ENCODE measurements at regions not wholly inside any gene's neighbourhood (a gene's known extent, or its start where the extent isn't known, plus 50 kb on each side); places are given as distances from the start of the nearest gene placed in this dataset.

DNA sequence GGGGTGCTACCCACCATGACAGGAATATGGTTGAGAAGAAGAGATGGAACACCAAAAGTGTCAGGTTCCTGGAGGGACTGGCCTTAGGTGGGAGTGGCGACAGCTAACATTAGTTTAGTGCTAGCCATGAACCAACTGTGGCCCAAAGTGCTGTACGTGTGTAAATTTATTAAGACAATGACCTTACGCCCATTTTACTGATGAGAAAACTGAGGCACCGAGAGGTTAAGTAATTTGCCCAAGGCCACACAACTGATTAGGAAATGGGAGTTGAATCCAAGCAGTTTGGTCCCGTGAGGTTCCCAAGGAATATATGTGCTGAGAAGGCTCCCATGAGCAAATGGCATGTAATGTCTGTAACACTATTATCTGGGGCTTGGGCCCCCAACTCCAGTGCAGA, 109.5 kb upstream of the SLC1A4 start:
- Mint-ChIP-seq H3K9me3 (no peaks in the 10 kb centered on the region), H3K36me3 (no peaks in the 10 kb centered on the region), H3K4me1 (peaks cover 5 to 11% (median 9%) of the 10 kb centered on the region in 3 donors), H3K27me3 (peaks cover 0 to 5% of the 10 kb centered on the region in 2 donors), H3K27ac (no peak overlapping the region), H3K4me3 (no peak overlapping the region)
- Histone ChIP-seq H3K27me3 (replicated peaks in 1 of 2; ENCODE audit: control insufficient read depth in 2 of 2, extremely low read depth in 1 of 2, insufficient read depth in 2 of 2, low read length in 1 of 2) (peaks cover 0 to 11% of the 10 kb centered on the region in 2 experiments), H3K4me3 (ENCODE audit: control insufficient read depth in 1 of 2, extremely low read depth in 1 of 2, low read length in 1 of 2) (no peak overlapping the region), H3K27ac (ENCODE audit: low read length) (no peak overlapping the region), H3K4me1 (ENCODE audit: control insufficient read depth in 1 of 2, extremely low read depth in 1 of 2, insufficient read depth in 2 of 2, low read length in 2 of 2) (no peaks in the 10 kb centered on the region), H3K9me3 (no peaks in the 10 kb centered on the region), H3K36me3 (ENCODE audit: control insufficient read depth in 2 of 2, extremely low read depth in 1 of 2, insufficient read depth in 1 of 2, low read length in 1 of 2) (no peaks in the 10 kb centered on the region)
- ChIA-PET CTCF (interaction anchor here in 1 of 2 donors (0.5 kb wide), 3 partner anchors 57 to 819 kb away, joined by 3 to 5 read pairs (median 4); no protein-coding TSS in a partner anchor), POLR2A (no interaction called here)
- no peak for DNase-seq
- no peak for ATAC-seq (replicated peaks in 1 of 4)
- 68% methylated on average over 4 of the region's 5 CpGs for WGBS (ENCODE audit: insufficient coverage)

DNA sequence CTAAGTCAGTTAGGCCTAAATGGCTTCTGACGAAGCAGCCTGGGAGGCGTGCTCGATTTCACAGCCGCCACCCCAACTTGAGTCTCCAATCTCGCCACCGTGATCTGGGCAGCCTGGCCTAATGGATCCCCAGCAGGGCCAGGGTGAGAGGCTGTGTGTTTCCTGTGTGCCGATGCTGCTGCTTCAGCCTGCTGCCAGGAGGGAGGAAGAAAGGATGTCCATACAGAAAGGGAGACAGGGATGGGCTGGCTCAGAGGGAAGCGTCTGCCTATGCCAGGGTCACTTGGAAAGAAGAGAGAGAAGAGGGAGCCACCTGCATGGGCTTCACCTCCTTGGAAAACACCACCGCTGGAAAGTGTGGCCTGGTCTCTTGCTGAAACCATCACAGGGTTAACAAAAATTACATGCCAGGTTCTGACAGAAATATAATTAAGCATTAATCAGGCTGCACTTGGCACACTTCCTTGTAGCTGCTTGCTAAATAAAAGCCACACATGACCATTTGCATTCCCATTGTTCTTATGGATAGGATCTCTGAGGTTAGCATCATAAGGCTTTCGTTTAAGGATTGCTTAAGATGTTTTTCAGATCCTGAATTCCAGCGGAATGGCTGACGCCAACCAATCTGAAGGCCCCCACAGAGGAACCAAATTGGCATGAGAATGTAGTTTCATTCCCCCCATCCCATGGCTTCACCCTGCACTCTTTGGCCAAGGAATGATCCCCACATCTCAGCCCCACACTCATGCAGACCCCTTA, 108.8 kb upstream of the SLC1A4 start:
- CTCF ChIA-PET: interaction anchor here (0.5 kb wide), 2 partner anchors 298 to 820 kb away, joined by 3 to 7 read pairs; no protein-coding TSS in a partner anchor
- DNase-seq: no peak
- POLR2A ChIA-PET: interaction anchor here in 1 of 2 donors (0.5 kb wide), 1 partner anchor 353 kb away, joined by 4 read pairs; no protein-coding TSS in a partner anchor
- Histone ChIP-seq H3K27me3 (replicated peaks in 1 of 2; ENCODE audit: control insufficient read depth in 2 of 2, extremely low read depth in 1 of 2, insufficient read depth in 2 of 2, low read length in 1 of 2) (peaks cover 0 to 11% of the 10 kb centered on the region in 2 experiments), H3K9me3 (no peaks in the 10 kb centered on the region), H3K4me1 (ENCODE audit: control insufficient read depth in 1 of 2, extremely low read depth in 1 of 2, insufficient read depth in 2 of 2, low read length in 2 of 2) (no peaks in the 10 kb centered on the region), H3K36me3 (ENCODE audit: control insufficient read depth in 2 of 2, extremely low read depth in 1 of 2, insufficient read depth in 1 of 2, low read length in 1 of 2) (no peaks in the 10 kb centered on the region), H3K4me3 (ENCODE audit: control insufficient read depth in 1 of 2, extremely low read depth in 1 of 2, low read length in 1 of 2) (no peak overlapping the region), H3K27ac (ENCODE audit: low read length) (no peak overlapping the region)
- Mint-ChIP-seq H3K4me1 (peaks cover 5 to 11% (median 9%) of the 10 kb centered on the region in 3 donors), H3K4me3 (no peak overlapping the region), H3K27ac (no peak overlapping the region), H3K27me3 (peaks cover 0 to 5% of the 10 kb centered on the region in 2 donors), H3K36me3 (no peaks in the 10 kb centered on the region), H3K9me3 (no peaks in the 10 kb centered on the region)
- ATAC-seq (replicated peaks in 1 of 4): no peak
- WGBS (ENCODE audit: insufficient coverage): 89% methylated on average over 10 of the region's 12 CpGs

DNA sequence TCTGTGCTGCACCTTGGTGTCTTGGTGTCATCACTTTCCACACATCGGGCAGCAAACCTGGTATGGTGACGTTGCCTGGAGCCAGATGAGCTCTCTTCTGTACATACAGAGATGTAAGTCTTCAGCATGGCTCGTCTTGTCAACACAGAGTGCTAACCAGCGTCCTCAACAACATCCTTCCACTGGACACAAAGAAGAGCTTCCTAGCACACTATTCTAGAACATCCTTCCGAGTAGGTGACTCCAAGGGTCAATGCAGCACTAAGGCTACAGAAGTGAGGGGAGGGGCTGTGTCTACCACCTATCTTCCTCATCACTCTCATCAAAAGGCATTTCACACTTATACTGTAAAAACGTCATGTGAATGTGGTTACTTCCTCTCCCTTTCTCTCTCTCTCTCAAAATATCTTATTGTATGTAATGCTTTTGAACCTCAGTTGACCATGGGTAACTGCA, 108.1 kb upstream of the SLC1A4 start:
- H3K27ac ChIP-seq (ENCODE audit: low read length): no peak overlapping the region
- DNase-seq: peak in 6 of 35 experiments; percentile 15 to 40 (median 30)
- CTCF ChIA-PET: interaction anchor here (0.5 kb wide), 2 partner anchors 254 to 298 kb away, joined by 3 to 7 read pairs; no protein-coding TSS in a partner anchor
- POLR2A ChIA-PET: interaction anchor here in 1 of 2 donors (0.5 kb wide), 1 partner anchor 353 kb away, joined by 4 read pairs; no protein-coding TSS in a partner anchor
- Mint-ChIP-seq H3K27ac (no peak overlapping the region), H3K9me3 (no peaks in the 10 kb centered on the region), H3K36me3 (no peaks in the 10 kb centered on the region), H3K4me3 (no peak overlapping the region), H3K4me1 (peaks cover 5 to 11% (median 9%) of the 10 kb centered on the region in 3 donors), H3K27me3 (peaks cover 0 to 5% of the 10 kb centered on the region in 2 donors)
- no peaks in the 10 kb centered on the region for H3K4me1 ChIP-seq (ENCODE audit: control insufficient read depth in 1 of 2, extremely low read depth in 1 of 2, insufficient read depth in 2 of 2, low read length in 2 of 2)
- peaks cover 0 to 11% of the 10 kb centered on the region in 2 experiments for H3K27me3 ChIP-seq (replicated peaks in 1 of 2; ENCODE audit: control insufficient read depth in 2 of 2, extremely low read depth in 1 of 2, insufficient read depth in 2 of 2, low read length in 1 of 2)
- no peaks in the 10 kb centered on the region for H3K36me3 ChIP-seq (ENCODE audit: control insufficient read depth in 2 of 2, extremely low read depth in 1 of 2, insufficient read depth in 1 of 2, low read length in 1 of 2)
- no peaks in the 10 kb centered on the region for H3K9me3 ChIP-seq
- ATAC-seq (replicated peaks in 1 of 4): peak in 2 of 4 experiments; percentile 37 to 80
- 54% methylated on average over 2 of the region's 6 CpGs for WGBS (ENCODE audit: insufficient coverage)
- no peak overlapping the region for H3K4me3 ChIP-seq (ENCODE audit: control insufficient read depth in 1 of 2, extremely low read depth in 1 of 2, low read length in 1 of 2)

DNA sequence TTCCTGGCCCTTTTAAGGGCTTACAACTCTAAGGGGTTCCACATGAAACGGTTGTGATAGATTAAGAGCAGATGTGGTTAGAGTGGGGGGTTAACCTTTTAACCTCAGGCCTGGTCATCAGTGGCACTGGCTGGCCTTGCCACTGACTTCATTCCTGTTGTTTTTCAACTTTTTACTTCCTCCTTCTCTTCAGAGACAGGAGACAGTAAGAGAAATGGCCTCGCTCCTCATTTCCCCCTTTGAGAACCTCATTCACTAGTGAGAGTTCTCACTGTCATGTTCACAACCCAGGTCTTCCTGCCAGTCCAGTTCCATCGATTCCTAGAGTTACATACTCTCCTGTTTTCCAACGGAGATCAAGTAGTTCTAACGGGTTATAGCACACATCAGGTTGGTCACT, 101.6 kb upstream of the SLC1A4 start:
- peaks cover 0 to 18% of the 10 kb centered on the region in 2 experiments for H3K27me3 ChIP-seq (replicated peaks in 1 of 2; ENCODE audit: control insufficient read depth in 2 of 2, extremely low read depth in 1 of 2, insufficient read depth in 2 of 2, low read length in 1 of 2)
- DNase-seq (no peak), ATAC-seq (replicated peaks in 1 of 4) (no peak)
- H3K4me1 ChIP-seq (ENCODE audit: control insufficient read depth in 1 of 2, extremely low read depth in 1 of 2, insufficient read depth in 2 of 2, low read length in 2 of 2): no peaks in the 10 kb centered on the region
- Mint-ChIP-seq H3K36me3 (peaks cover 3% of the 10 kb centered on the region), H3K9me3 (peaks cover 0 to 3% (median 2%) of the 10 kb centered on the region in 3 donors), H3K4me3 (no peak overlapping the region), H3K4me1 (no peaks in the 10 kb centered on the region), H3K27me3 (peaks cover 6 to 17% of the 10 kb centered on the region in 2 donors), H3K27ac (no peak overlapping the region)
- H3K36me3 ChIP-seq (ENCODE audit: control insufficient read depth in 2 of 2, extremely low read depth in 1 of 2, insufficient read depth in 1 of 2, low read length in 1 of 2): no peaks in the 10 kb centered on the region
- WGBS (ENCODE audit: insufficient coverage): 90% methylated on average over 4 of the region's 5 CpGs
- ChIA-PET CTCF (no interaction called here), POLR2A (no interaction called here)
- no peaks in the 10 kb centered on the region for H3K9me3 ChIP-seq
- no peak overlapping the region for H3K4me3 ChIP-seq (ENCODE audit: control insufficient read depth in 1 of 2, extremely low read depth in 1 of 2, low read length in 1 of 2)
- no peak overlapping the region for H3K27ac ChIP-seq (ENCODE audit: low read length)

DNA sequence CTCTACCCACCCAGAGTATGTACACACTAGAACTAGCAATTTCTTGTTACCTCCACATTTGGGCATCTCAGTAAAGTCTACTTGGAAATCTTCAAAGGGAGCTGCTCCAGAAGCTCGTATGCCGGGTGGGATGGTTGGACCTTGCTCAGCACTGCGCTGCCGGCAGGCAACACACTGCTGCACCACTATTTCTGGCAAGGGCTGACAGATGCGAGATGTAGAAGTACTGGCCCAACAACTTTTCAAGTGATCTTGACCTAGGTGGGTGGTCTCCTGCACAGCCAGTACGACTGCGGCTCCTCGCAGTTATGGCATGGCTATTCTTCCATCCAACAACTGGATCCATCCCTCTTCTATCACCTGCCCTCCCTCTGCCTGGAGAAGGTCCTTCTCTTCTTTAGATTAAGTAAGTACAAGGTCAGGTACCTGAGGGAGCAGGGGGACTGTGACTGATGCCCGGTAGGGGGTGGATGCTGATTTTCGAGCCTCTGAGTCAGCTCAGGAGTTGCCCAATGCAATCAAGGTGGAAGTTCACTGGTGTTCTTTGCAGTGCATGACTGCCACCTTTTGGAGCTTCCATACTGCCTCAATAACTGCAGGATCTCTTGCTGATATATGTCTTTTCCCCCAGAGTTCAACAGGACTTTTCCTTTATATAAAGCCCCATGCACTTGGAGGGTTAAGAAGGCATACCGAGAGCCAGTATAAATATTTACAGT, 100.4 kb upstream of the SLC1A4 start:
- H3K27ac ChIP-seq (ENCODE audit: low read length): no peak overlapping the region
- POLR2A ChIA-PET: no interaction called here
- no peaks in the 10 kb centered on the region for H3K9me3 ChIP-seq
- CTCF ChIA-PET: interaction anchor here in 1 of 2 donors (0.5 kb wide), 1 partner anchor 707 kb away, joined by 6 read pairs; no protein-coding TSS in a partner anchor
- Mint-ChIP-seq H3K27me3 (peaks cover 10 to 17% of the 10 kb centered on the region in 2 donors), H3K27ac (no peak overlapping the region), H3K36me3 (peaks cover 3% of the 10 kb centered on the region), H3K4me3 (no peak overlapping the region), H3K4me1 (no peaks in the 10 kb centered on the region), H3K9me3 (peaks cover 0 to 3% (median 2%) of the 10 kb centered on the region in 3 donors)
- 84% methylated on average over 7 of the region's 11 CpGs for WGBS (ENCODE audit: insufficient coverage)
- H3K4me1 ChIP-seq (ENCODE audit: control insufficient read depth in 1 of 2, extremely low read depth in 1 of 2, insufficient read depth in 2 of 2, low read length in 2 of 2): no peaks in the 10 kb centered on the region
- no peak overlapping the region for H3K4me3 ChIP-seq (ENCODE audit: control insufficient read depth in 1 of 2, extremely low read depth in 1 of 2, low read length in 1 of 2)
- peaks cover 0 to 18% of the 10 kb centered on the region in 2 experiments for H3K27me3 ChIP-seq (replicated peaks in 1 of 2; ENCODE audit: control insufficient read depth in 2 of 2, extremely low read depth in 1 of 2, insufficient read depth in 2 of 2, low read length in 1 of 2)
- ATAC-seq (replicated peaks in 1 of 4) (no peak), DNase-seq (no peak)
- H3K36me3 ChIP-seq (ENCODE audit: control insufficient read depth in 2 of 2, extremely low read depth in 1 of 2, insufficient read depth in 1 of 2, low read length in 1 of 2): no peaks in the 10 kb centered on the region

DNA sequence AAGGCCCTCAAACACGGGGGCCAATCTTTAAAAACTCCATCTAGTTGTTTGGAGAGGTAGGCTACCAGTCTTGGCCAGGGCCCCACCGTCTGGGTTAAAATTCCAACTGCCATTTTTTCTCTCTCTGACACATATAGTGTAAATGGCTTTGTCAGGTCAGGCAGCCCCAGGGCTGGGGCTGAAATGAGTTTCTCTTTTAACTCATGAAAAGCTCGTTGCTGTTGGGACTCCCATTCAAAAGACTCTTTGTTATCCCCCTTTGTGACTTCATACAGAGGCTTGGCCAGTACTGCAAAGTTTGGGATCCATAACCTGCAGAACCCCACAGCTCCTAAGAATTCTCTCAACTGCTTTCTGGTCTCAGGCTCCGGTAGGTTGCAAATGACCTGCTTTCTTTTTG, 99.4 kb upstream of the SLC1A4 start:
- H3K36me3 Mint-ChIP-seq: peaks cover 3% of the 10 kb centered on the region
- no peak overlapping the region for H3K4me3 ChIP-seq (ENCODE audit: control insufficient read depth in 1 of 2, extremely low read depth in 1 of 2, low read length in 1 of 2)
- H3K4me1 Mint-ChIP-seq: no peaks in the 10 kb centered on the region
- no peak overlapping the region for H3K27ac Mint-ChIP-seq
- H3K36me3 ChIP-seq (ENCODE audit: control insufficient read depth in 2 of 2, extremely low read depth in 1 of 2, insufficient read depth in 1 of 2, low read length in 1 of 2): no peaks in the 10 kb centered on the region
- ChIA-PET CTCF (no interaction called here), POLR2A (no interaction called here)
- peaks cover 0 to 18% of the 10 kb centered on the region in 2 experiments for H3K27me3 ChIP-seq (replicated peaks in 1 of 2; ENCODE audit: control insufficient read depth in 2 of 2, extremely low read depth in 1 of 2, insufficient read depth in 2 of 2, low read length in 1 of 2)
- peaks cover 10 to 17% of the 10 kb centered on the region in 2 donors for H3K27me3 Mint-ChIP-seq
- DNase-seq (no peak), ATAC-seq (replicated peaks in 1 of 4) (no peak)
- 79% methylated on average over 2 of the region's 4 CpGs for WGBS (ENCODE audit: insufficient coverage)
- H3K4me3 Mint-ChIP-seq: no peak overlapping the region
- H3K27ac ChIP-seq (ENCODE audit: low read length): no peak overlapping the region
- H3K9me3 ChIP-seq: no peaks in the 10 kb centered on the region
- H3K4me1 ChIP-seq (ENCODE audit: control insufficient read depth in 1 of 2, extremely low read depth in 1 of 2, insufficient read depth in 2 of 2, low read length in 2 of 2): no peaks in the 10 kb centered on the region
- H3K9me3 Mint-ChIP-seq: peaks cover 0 to 3% (median 2%) of the 10 kb centered on the region in 3 donors

Data from T-cell (primary cell).